ENCODE measurements at regions not wholly inside any gene's neighbourhood (a gene's known extent, or its start where the extent isn't known, plus 50 kb on each side); places are given as distances from the start of the nearest gene placed in this dataset.

DNA sequence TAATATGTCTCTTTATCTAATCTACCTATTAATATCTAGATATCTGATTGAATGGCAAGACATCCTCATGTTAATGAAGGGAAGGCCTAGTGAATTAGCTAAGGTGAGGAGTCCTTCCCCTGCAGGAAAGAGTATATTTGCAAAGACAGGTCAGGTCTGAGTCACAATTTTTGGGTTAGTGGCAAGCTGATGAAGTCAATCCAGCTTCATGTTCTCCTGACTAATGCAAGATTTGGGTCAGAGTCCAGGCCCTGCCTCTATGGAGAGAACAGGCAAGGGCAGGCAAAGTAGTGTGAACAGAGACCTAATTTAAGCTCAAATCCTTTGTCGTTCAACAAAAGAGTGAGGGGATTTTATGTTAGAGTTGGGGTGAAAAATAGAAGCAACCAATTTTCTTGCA, 496.7 kb downstream of the BMP2 start:
- no peak for TF ChIP-seq EZH2 (IDR thresholded peaks at IDR 0.05; ENCODE audit: borderline replicate concordance, insufficient read depth, low read depth, low read length, poor library complexity, severe bottlenecking)
- TF ChIP-seq, protein P1, sequence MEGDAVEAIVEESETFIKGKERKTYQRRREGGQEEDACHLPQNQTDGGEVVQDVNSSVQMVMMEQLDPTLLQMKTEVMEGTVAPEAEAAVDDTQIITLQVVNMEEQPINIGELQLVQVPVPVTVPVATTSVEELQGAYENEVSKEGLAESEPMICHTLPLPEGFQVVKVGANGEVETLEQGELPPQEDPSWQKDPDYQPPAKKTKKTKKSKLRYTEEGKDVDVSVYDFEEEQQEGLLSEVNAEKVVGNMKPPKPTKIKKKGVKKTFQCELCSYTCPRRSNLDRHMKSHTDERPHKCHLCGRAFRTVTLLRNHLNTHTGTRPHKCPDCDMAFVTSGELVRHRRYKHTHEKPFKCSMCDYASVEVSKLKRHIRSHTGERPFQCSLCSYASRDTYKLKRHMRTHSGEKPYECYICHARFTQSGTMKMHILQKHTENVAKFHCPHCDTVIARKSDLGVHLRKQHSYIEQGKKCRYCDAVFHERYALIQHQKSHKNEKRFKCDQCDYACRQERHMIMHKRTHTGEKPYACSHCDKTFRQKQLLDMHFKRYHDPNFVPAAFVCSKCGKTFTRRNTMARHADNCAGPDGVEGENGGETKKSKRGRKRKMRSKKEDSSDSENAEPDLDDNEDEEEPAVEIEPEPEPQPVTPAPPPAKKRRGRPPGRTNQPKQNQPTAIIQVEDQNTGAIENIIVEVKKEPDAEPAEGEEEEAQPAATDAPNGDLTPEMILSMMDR (IDR thresholded peaks at IDR 0.05): no peak

Data from B cell (primary cell).